MCF 10A (cell line): ENCODE measurements at regions not wholly inside any gene's neighbourhood (a gene's known extent, or its start where the extent isn't known, plus 50 kb on each side); places are given as distances from the start of the nearest gene placed in this dataset.

Experiments
- BruUV-seq: library from RNA; stranded (reverse); fragments of 400-500 nt; replicated peaks from 2 replicates; lab custom pipeline; 2021; lab: Mats Ljungman, UMichigan
- CTCF ChIA-PET: fragments of 300-600 bp; sonication (Branson Sonifier 250); formaldehyde crosslinking; extraction: SDS; loops from one replicate; lab custom pipeline; 2021; ENCODE audit warnings: antibody characterized with exemption, inconsistent platforms; lab: Yijun Ruan, JAX
- POLR2A ChIA-PET: fragments of 300-600, 350-650 bp; sonication (Branson Sonifier 250); formaldehyde crosslinking; extraction: SDS; loops from one replicate; lab custom pipeline; 2020; ENCODE audit warnings: antibody characterized with exemption, inconsistent platforms; lab: Yijun Ruan, JAX
- DNase-seq: peaks from one replicate; pipeline ENCODE4 v3.0.0-alpha.2; 2018; ENCODE audit not compliant: unreplicated experiment
- H3K27ac Mint-ChIP-seq: one replicate; pipeline ENCODE4 v1.8.0; 2022; ENCODE audit warnings: mild to moderate bottlenecking, low read depth, mixed read lengths; ENCODE audit not compliant: unreplicated experiment
- H3K27me3 Mint-ChIP-seq: one replicate; pipeline ENCODE4 v1.8.0; 2022; ENCODE audit warnings: mixed read lengths; ENCODE audit not compliant: insufficient read depth, unreplicated experiment
- H3K36me3 Mint-ChIP-seq: one replicate; pipeline ENCODE4 v1.8.0; 2022; ENCODE audit warnings: mild to moderate bottlenecking, moderate library complexity, mixed read lengths; ENCODE audit not compliant: insufficient read depth, unreplicated experiment
- H3K4me1 Mint-ChIP-seq: one replicate; pipeline ENCODE4 v1.8.0; 2022; ENCODE audit warnings: mixed read lengths; ENCODE audit not compliant: insufficient read depth, unreplicated experiment
- H3K4me3 Mint-ChIP-seq: one replicate; pipeline ENCODE4 v1.8.0; 2022; ENCODE audit warnings: mild to moderate bottlenecking, moderate library complexity, mixed read lengths; ENCODE audit not compliant: unreplicated experiment
- H3K9me3 Mint-ChIP-seq: one replicate; pipeline ENCODE4 v1.8.0; 2022; ENCODE audit warnings: mixed read lengths; ENCODE audit not compliant: unreplicated experiment
- intact Hi-C: fragments of 100-400 bp; cut with micrococcal nuclease; formaldehyde crosslinking; loops from 2 replicates; pipeline ENCODE4 v1.14.1; 2022
- TF ChIP-seq, protein P1 (sequence below): fragments of 200-600 bp; IDR thresholded peaks from one replicate; pipeline ENCODE4 v1.8.0; 2022; ENCODE audit warnings: antibody characterized with exemption, mild to moderate bottlenecking; ENCODE audit not compliant: unreplicated experiment

DNA sequence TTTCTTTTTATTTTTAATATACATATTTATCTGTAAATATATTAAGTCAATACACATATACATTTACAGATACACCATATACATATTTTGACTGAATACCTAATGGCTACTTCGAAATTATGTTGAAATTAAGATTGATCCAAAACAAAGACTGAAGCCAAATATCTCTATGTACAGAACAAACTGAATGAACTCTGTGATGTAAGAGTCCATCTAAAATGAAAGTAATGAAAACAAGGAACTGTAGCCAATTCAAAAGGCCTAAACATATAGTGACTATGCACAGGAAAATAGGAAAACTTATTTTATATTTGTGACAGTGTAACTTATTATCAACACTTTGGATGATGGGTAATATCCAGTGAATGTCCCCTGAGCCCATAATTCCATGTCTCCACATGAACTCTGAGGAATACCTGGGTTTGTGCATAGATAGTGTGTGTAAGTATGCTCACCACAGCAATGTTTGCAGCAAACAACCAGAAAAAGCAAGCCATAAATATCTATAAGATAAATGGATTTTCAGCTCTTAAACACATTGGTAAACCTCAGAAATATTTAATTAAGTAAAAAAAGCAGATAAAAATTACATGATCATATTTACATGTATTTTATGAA lies 517.2 kb upstream of the CDH6 start:
- H3K4me3 Mint-ChIP-seq, result no peak overlapping the region
- no peak for DNase-seq
- BruUV-seq, result no TSS peak
- H3K9me3 Mint-ChIP-seq, result peaks cover 25% of the 10 kb centered on the region
- CTCF ChIA-PET, result no interaction called here
- intact Hi-C loops, result loop anchor here (2.0 kb wide), 1 partner anchor 246 kb away; no protein-coding TSS in a partner anchor
- no peaks in the 10 kb centered on the region for H3K27me3 Mint-ChIP-seq
- peaks cover 7% of the 10 kb centered on the region for H3K4me1 Mint-ChIP-seq
- POLR2A ChIA-PET, result no interaction called here
- TF ChIP-seq, protein P1, sequence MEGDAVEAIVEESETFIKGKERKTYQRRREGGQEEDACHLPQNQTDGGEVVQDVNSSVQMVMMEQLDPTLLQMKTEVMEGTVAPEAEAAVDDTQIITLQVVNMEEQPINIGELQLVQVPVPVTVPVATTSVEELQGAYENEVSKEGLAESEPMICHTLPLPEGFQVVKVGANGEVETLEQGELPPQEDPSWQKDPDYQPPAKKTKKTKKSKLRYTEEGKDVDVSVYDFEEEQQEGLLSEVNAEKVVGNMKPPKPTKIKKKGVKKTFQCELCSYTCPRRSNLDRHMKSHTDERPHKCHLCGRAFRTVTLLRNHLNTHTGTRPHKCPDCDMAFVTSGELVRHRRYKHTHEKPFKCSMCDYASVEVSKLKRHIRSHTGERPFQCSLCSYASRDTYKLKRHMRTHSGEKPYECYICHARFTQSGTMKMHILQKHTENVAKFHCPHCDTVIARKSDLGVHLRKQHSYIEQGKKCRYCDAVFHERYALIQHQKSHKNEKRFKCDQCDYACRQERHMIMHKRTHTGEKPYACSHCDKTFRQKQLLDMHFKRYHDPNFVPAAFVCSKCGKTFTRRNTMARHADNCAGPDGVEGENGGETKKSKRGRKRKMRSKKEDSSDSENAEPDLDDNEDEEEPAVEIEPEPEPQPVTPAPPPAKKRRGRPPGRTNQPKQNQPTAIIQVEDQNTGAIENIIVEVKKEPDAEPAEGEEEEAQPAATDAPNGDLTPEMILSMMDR, result no peak
- no peaks in the 10 kb centered on the region for H3K36me3 Mint-ChIP-seq
- no peak overlapping the region for H3K27ac Mint-ChIP-seq

DNA sequence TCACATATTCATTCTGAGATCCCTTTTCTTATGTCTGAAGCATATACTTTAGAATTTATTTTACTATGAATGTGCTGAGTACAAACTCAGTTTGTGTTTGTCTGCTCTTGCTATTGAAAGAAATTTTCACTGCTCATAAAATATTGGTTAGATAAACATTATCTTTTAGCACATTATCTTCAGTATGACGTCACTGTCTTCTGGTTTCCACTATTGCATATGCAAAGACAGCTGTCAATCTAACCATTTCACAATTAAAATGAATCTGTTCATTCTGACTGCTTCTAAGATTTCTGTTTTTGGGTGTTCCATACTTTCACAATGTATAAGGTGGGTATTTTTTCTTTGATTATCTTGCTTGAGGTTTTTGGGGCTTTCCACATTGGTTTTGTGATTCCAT lies 526.2 kb upstream of the CDH6 start:
- TF ChIP-seq, protein P1, result no peak
- Mint-ChIP-seq H3K4me1 (peaks cover 17% of the 10 kb centered on the region), H3K36me3 (no peaks in the 10 kb centered on the region), H3K27ac (no peak overlapping the region), H3K9me3 (peaks cover 19% of the 10 kb centered on the region), H3K27me3 (no peaks in the 10 kb centered on the region), H3K4me3 (no peak overlapping the region)
- intact Hi-C loops, result no loop called here
- BruUV-seq, result no TSS peak
- ChIA-PET POLR2A (no interaction called here), CTCF (no interaction called here)
- DNase-seq, result no peak

DNA sequence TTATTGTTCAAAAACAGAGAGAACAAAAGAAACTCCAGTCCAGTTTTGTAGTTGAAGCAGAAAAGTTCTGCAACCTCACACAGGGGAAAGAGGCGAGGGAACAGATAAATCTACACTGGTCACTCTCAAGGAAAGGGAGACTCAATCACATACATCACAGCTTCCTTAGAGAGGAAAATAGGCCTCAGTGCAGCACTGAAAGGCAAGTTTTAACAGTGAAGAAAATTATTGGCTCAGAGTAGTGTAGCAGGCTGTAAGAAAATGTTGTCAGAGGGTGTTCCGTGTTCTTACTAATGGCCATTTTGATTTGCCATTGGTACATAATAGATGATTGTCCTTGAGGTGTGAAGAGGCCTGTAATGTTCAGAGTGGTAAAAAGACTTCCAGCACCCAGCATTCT lies 530.0 kb upstream of the CDH6 start:
- ChIA-PET POLR2A (no interaction called here), CTCF (interaction anchor here (1.0 kb wide), 1 partner anchor 16 kb away, joined by 4 read pairs; no protein-coding TSS in a partner anchor)
- TF ChIP-seq, protein P1, result no peak
- Mint-ChIP-seq H3K4me3 (no peak overlapping the region), H3K4me1 (peaks cover 7% of the 10 kb centered on the region), H3K9me3 (peaks cover 17% of the 10 kb centered on the region), H3K27ac (no peak overlapping the region), H3K36me3 (no peaks in the 10 kb centered on the region), H3K27me3 (no peaks in the 10 kb centered on the region)
- intact Hi-C loops, result no loop called here
- BruUV-seq, result no TSS peak
- no peak for DNase-seq

DNA sequence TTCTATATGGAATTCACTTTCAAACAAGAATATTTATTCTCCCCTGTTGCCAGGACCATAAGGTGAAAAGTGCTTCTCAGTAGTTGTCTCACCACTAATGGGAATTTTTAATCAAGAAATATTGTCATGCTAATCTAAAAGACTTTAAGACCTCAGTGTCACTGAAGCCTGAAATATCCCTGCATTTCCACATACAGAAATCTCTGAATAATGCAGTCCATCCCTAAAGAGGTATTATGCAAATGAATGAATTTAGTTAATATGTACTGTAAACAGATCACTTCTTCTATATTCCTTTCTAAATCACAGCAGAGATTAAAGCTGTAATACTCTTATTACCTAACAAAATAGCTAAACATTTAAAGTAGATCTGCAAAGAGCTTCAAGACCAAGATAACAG lies 531.1 kb upstream of the CDH6 start:
- BruUV-seq, result no TSS peak
- TF ChIP-seq, protein P1, result no peak
- Mint-ChIP-seq H3K36me3 (no peaks in the 10 kb centered on the region), H3K4me1 (peaks cover 7% of the 10 kb centered on the region), H3K4me3 (no peak overlapping the region), H3K9me3 (peaks cover 17% of the 10 kb centered on the region), H3K27me3 (no peaks in the 10 kb centered on the region), H3K27ac (no peak overlapping the region)
- intact Hi-C loops, result no loop called here
- ChIA-PET POLR2A (no interaction called here), CTCF (interaction anchor here (0.6 kb wide), 1 partner anchor 964 kb away, joined by 5 read pairs; no protein-coding TSS in a partner anchor)
- no peak for DNase-seq
